Osteocyte (in vitro differentiated cells): ENCODE measurements at regions not wholly inside any gene's neighbourhood (a gene's known extent, or its start where the extent isn't known, plus 50 kb on each side); places are given as distances from the start of the nearest gene placed in this dataset.

Experiments used
- DNase-seq: peaks from one replicate; pipeline ENCODE4 v3.0.0; 2021; ENCODE audit warnings: mixed read lengths; ENCODE audit not compliant: unreplicated experiment; ENCODE audit errors: extremely low spot score
- H3K27ac Mint-ChIP-seq: one replicate; pipeline ENCODE4 v1.8.0; 2021; ENCODE audit warnings: mild to moderate bottlenecking, mixed read lengths; ENCODE audit not compliant: unreplicated experiment
- H3K27me3 Mint-ChIP-seq: one replicate; pipeline ENCODE4 v1.8.0; 2021; ENCODE audit warnings: mixed read lengths; ENCODE audit not compliant: unreplicated experiment
- H3K36me3 Mint-ChIP-seq: one replicate; pipeline ENCODE4 v1.8.0; 2021; ENCODE audit warnings: mixed read lengths; ENCODE audit not compliant: unreplicated experiment
- H3K4me1 Mint-ChIP-seq: one replicate; pipeline ENCODE4 v1.8.0; 2021; ENCODE audit warnings: mixed read lengths; ENCODE audit not compliant: unreplicated experiment
- H3K4me3 Mint-ChIP-seq: one replicate; pipeline ENCODE4 v1.8.0; 2021; ENCODE audit warnings: mild to moderate bottlenecking, moderate library complexity, mixed read lengths; ENCODE audit not compliant: unreplicated experiment
- H3K9me3 Mint-ChIP-seq: one replicate; pipeline ENCODE4 v1.8.0; 2021; ENCODE audit warnings: mixed read lengths; ENCODE audit not compliant: unreplicated experiment
- CTCF ChIP-seq: fragments of 200-600 bp; sonication (generic); IDR thresholded peaks from 2 replicates; pipeline ENCODE4 v1.5.0; 2021; ENCODE audit warnings: antibody characterized with exemption, mild to moderate bottlenecking, moderate library complexity

DNA sequence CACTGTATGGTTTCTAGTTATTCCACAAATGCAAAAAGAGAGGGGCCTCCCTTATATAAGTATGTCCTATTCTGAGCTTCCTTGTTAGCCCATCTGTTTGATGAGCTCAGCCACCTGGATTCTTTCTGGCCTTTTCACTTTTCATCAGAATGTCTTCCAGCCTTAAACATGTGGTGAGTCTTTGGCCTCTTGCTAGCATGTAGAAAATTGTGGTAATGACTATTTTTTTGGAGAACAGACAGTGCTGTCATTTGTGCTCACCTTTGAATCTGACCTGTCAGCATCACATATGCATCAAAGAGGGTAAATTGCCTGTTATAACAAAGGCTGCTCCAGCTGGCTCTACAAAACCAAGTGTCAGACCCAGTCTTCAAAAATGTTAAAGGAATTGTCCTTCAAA is 558.7 kb downstream of the RAB38 start:
- Mint-ChIP-seq H3K4me1 (no peaks in the 10 kb centered on the region), H3K27ac (no peak overlapping the region), H3K4me3 (no peak overlapping the region), H3K36me3 (no peaks in the 10 kb centered on the region), H3K9me3 (no peaks in the 10 kb centered on the region), H3K27me3 (peaks cover 2% of the 10 kb centered on the region)
- DNase-seq = no peak
- TF ChIP-seq CTCF = no peak

DNA sequence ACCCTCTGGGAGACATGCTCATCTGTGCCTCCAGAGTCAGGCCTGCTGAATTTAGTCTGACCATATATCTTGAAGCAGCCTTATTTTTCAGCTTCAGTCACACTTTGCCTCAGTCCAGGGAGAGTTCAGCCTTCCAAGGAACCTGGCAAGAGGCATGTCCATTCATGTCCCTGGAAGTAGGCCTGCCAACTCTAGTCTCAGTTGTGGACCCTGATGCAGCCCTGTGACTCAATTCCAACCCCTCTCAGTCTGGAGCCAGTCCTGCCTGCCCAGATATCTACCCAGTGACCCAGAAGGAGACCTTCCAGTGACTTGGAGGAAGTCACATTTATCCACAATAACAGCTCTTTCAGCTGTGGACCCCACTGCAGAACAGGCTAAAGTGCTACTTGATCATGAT is 566.6 kb downstream of the TMEM135 start:
- Mint-ChIP-seq H3K27me3 (no peaks in the 10 kb centered on the region), H3K4me1 (no peaks in the 10 kb centered on the region), H3K4me3 (no peak overlapping the region), H3K9me3 (no peaks in the 10 kb centered on the region), H3K36me3 (no peaks in the 10 kb centered on the region), H3K27ac (no peak overlapping the region)
- no peak for DNase-seq
- TF ChIP-seq CTCF = no peak

- H3K36me3 Mint-ChIP-seq = no peaks in the 10 kb centered on the region
- H3K27ac Mint-ChIP-seq = no peak overlapping the region
- H3K4me1 Mint-ChIP-seq = no peaks in the 10 kb centered on the region
- DNase-seq = no peak
- no peak overlapping the region for H3K4me3 Mint-ChIP-seq
- no peaks in the 10 kb centered on the region for H3K9me3 Mint-ChIP-seq
- no peak for TF ChIP-seq CTCF
- no peaks in the 10 kb centered on the region for H3K27me3 Mint-ChIP-seq
Observed at GRCh38 chr11:87603887-87604286, 566.2 kb downstream of the TMEM135 start.

DNA sequence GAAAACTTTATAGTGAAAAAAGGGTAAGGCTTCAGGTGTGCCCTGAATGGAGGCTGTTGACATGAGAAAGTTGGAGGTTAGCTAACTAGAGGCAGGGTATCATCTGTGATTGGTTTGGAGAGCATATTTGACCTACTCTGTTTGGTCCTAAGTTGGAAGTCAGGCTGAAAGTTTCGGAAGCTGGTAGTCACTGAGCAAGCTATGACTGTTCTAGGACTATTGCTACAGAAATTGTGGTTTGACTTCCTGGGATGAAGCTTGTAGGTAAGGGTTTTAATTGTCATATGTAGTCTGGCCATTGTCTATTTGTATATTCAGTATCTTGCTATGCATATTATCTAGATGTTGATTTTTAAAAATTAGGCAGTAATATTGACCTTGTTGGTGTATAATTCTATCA is 565.0 kb downstream of the TMEM135 start:
- Mint-ChIP-seq H3K9me3 (no peaks in the 10 kb centered on the region), H3K4me1 (no peaks in the 10 kb centered on the region)

GRCh38 chr11:87600938-87601337 is 563.2 kb downstream of the TMEM135 start:
- no peaks in the 10 kb centered on the region for H3K4me1 Mint-ChIP-seq
- H3K27me3 Mint-ChIP-seq = no peaks in the 10 kb centered on the region
- H3K27ac Mint-ChIP-seq = no peak overlapping the region
- H3K9me3 Mint-ChIP-seq = no peaks in the 10 kb centered on the region
- DNase-seq = no peak
- no peak for TF ChIP-seq CTCF
- no peak overlapping the region for H3K4me3 Mint-ChIP-seq
- no peaks in the 10 kb centered on the region for H3K36me3 Mint-ChIP-seq

More for the DNA sequence above, 565.0 kb downstream of the TMEM135 start:
- DNase-seq = no peak
- no peaks in the 10 kb centered on the region for H3K36me3 Mint-ChIP-seq
- no peak overlapping the region for H3K4me3 Mint-ChIP-seq
- TF ChIP-seq CTCF = no peak
- H3K27me3 Mint-ChIP-seq = no peaks in the 10 kb centered on the region
- no peak overlapping the region for H3K27ac Mint-ChIP-seq
